MM.1S (cell line): ENCODE measurements at regions not wholly inside any gene's neighbourhood (a gene's known extent, or its start where the extent isn't known, plus 50 kb on each side); places are given as distances from the start of the nearest gene placed in this dataset.

Experiments
- DNase-seq: peaks from one replicate; pipeline ENCODE4 v3.0.0-alpha.2; 2015
- H2AFZ ChIP-seq: fragments of 300-600 bp; sonication (generic); 2 replicates; pipeline ENCODE4 v1.6.0; 2016; ENCODE audit warnings: antibody characterized with exemption, low read length
- H3F3A ChIP-seq: fragments of 300-600 bp; sonication (generic); 2 replicates; pipeline ENCODE4 v1.6.1; 2016; ENCODE audit warnings: mild to moderate bottlenecking, antibody characterized with exemption, low read length, moderate library complexity, mixed read lengths; ENCODE audit not compliant: insufficient read depth
- H3K27ac ChIP-seq: fragments of 300-600 bp; sonication (generic); 2 replicates; pipeline ENCODE4 v1.5.1; 2016; ENCODE audit warnings: mild to moderate bottlenecking, low read length
- H3K27me3 ChIP-seq: fragments of 300-600 bp; sonication (generic); replicated peaks from 2 replicates; pipeline ENCODE4 v1.6.0; 2016; ENCODE audit warnings: low read length; ENCODE audit not compliant: insufficient read depth
- H3K36me3 ChIP-seq: fragments of 300-600 bp; sonication (generic); replicated peaks from 2 replicates; pipeline ENCODE4 v1.6.1; 2016; ENCODE audit warnings: mild to moderate bottlenecking, low read length, mixed read lengths; ENCODE audit not compliant: insufficient read depth
- H3K4me1 ChIP-seq: fragments of 300-600 bp; sonication (generic); 2 replicates; pipeline ENCODE4 v1.6.1; 2016; ENCODE audit warnings: low read length, mixed read lengths
- H3K4me2 ChIP-seq: fragments of 300-600 bp; sonication (generic); 2 replicates; pipeline ENCODE4 v1.6.0; 2016; ENCODE audit warnings: low read depth, low read length
- H3K4me3 ChIP-seq: fragments of 300-600 bp; sonication (generic); 2 replicates; pipeline ENCODE4 v1.5.1; 2016; ENCODE audit warnings: low read length, mixed read lengths
- H3K79me2 ChIP-seq: fragments of 300-600 bp; sonication (generic); 2 replicates; pipeline ENCODE4 v1.6.1; 2016; ENCODE audit warnings: mixed run types, low read length, mixed read lengths
- H3K9ac ChIP-seq: fragments of 300-600 bp; sonication (generic); 2 replicates; pipeline ENCODE4 v1.6.1; 2016; ENCODE audit warnings: low read length, mixed read lengths
- H3K9me2 ChIP-seq: fragments of 300-600 bp; sonication (generic); replicated peaks from 2 replicates; pipeline ENCODE4 v1.6.1; 2016; ENCODE audit warnings: mild to moderate bottlenecking, low read length, mixed read lengths; ENCODE audit not compliant: insufficient read depth
- H3K9me3 ChIP-seq: fragments of 300-600 bp; sonication (generic); replicated peaks from 2 replicates; pipeline ENCODE4 v1.6.1; 2016; ENCODE audit warnings: mild to moderate bottlenecking, low read length, mixed read lengths; ENCODE audit not compliant: insufficient read depth
- H4K20me1 ChIP-seq: fragments of 300-600 bp; sonication (generic); 2 replicates; pipeline ENCODE4 v1.6.1; 2016; ENCODE audit warnings: mild to moderate bottlenecking, low read length, moderate library complexity, mixed read lengths; ENCODE audit not compliant: insufficient read depth
- CTCF ChIP-seq: fragments of 300-600 bp; sonication (generic); IDR thresholded peaks from 2 replicates; pipeline ENCODE4 v1.5.1; 2016; ENCODE audit warnings: antibody characterized with exemption, low read length, mixed read lengths
- EZH2 ChIP-seq: fragments of 300-600 bp; sonication (generic); optimal IDR thresholded peaks from 2 replicates; pipeline ENCODE3; 2017; ENCODE audit warnings: low read depth, mild to moderate bottlenecking, antibody characterized with exemption, low read length, mixed read lengths
- EZH2phosphoT487 ChIP-seq: fragments of 300-600 bp; sonication (generic); IDR thresholded peaks from 2 replicates; pipeline ENCODE4 v1.6.1; 2018; ENCODE audit warnings: antibody characterized with exemption, low read length

GRCh38 chrX:34491126-34491525 is 166.0 kb downstream of the TMEM47 start:
- Histone ChIP-seq H3K4me1 (no peaks in the 10 kb centered on the region), H3K36me3 (no peaks in the 10 kb centered on the region), H3K9ac (no peak overlapping the region), H3K9me3 (no peaks in the 10 kb centered on the region), H3K79me2 (no peaks in the 10 kb centered on the region), H4K20me1 (no peaks in the 10 kb centered on the region), H2AFZ (no peak overlapping the region), H3K27me3 (no peaks in the 10 kb centered on the region), H3K4me3 (no peak overlapping the region), H3K27ac (no peak overlapping the region), H3K9me2 (no peaks in the 10 kb centered on the region), H3K4me2 (no peak overlapping the region), H3F3A (no peaks in the 10 kb centered on the region)
- no peak for DNase-seq
- TF ChIP-seq EZH2phosphoT487 (no peak), CTCF (no peak), EZH2 (no peak)

- no peak overlapping the region for H3K4me3 ChIP-seq
- no peaks in the 10 kb centered on the region for H3K4me1 ChIP-seq
- no peak overlapping the region for H2AFZ ChIP-seq
- no peak overlapping the region for H3K4me2 ChIP-seq
- H3K9ac ChIP-seq, result no peak overlapping the region
- no peaks in the 10 kb centered on the region for H3K9me3 ChIP-seq
- no peaks in the 10 kb centered on the region for H3K79me2 ChIP-seq
- DNase-seq, result no peak
- no peaks in the 10 kb centered on the region for H3K9me2 ChIP-seq
- no peaks in the 10 kb centered on the region for H4K20me1 ChIP-seq
- no peaks in the 10 kb centered on the region for H3K36me3 ChIP-seq
- H3K27me3 ChIP-seq, result no peaks in the 10 kb centered on the region
- no peaks in the 10 kb centered on the region for H3F3A ChIP-seq
- no peak for TF ChIP-seq CTCF
- TF ChIP-seq EZH2phosphoT487, result no peak
- TF ChIP-seq EZH2, result no peak
- H3K27ac ChIP-seq, result no peak overlapping the region
Measured at GRCh38 chrX:34487364-34487763, 169.7 kb downstream of the TMEM47 start.

GRCh38 chrX:34483980-34484379 is 173.1 kb downstream of the TMEM47 start:
- no peaks in the 10 kb centered on the region for H4K20me1 ChIP-seq
- H3K9ac ChIP-seq, result no peak overlapping the region
- H3K4me3 ChIP-seq, result no peak overlapping the region
- no peak for TF ChIP-seq CTCF
- TF ChIP-seq EZH2phosphoT487, result no peak
- TF ChIP-seq EZH2, result no peak
- H3K4me1 ChIP-seq, result no peaks in the 10 kb centered on the region
- H3K4me2 ChIP-seq, result no peak overlapping the region
- no peak overlapping the region for H2AFZ ChIP-seq
- no peaks in the 10 kb centered on the region for H3K9me2 ChIP-seq
- no peaks in the 10 kb centered on the region for H3K79me2 ChIP-seq
- no peaks in the 10 kb centered on the region for H3K9me3 ChIP-seq
- no peaks in the 10 kb centered on the region for H3K27me3 ChIP-seq
- no peak overlapping the region for H3K27ac ChIP-seq
- H3K36me3 ChIP-seq, result no peaks in the 10 kb centered on the region
- DNase-seq, result no peak
- H3F3A ChIP-seq, result no peaks in the 10 kb centered on the region
